ENCODE measurements at regions not wholly inside any gene's neighbourhood (a gene's known extent, or its start where the extent isn't known, plus 50 kb on each side); places are given as distances from the start of the nearest gene placed in this dataset.

GRCh38 chr6:40762981-40763380 lies 175.8 kb upstream of the LRFN2 start:
- TF ChIP-seq CTCF (IDR thresholded peaks at IDR 0.05) (no peak), POLR2A (IDR thresholded peaks at IDR 0.05) (no peak)
